ENCODE measurements at regions not wholly inside any gene's neighbourhood (a gene's known extent, or its start where the extent isn't known, plus 50 kb on each side); places are given as distances from the start of the nearest gene placed in this dataset.
"Not testable (repeated sequence)": the region's sequence is repeated elsewhere in the genome, so short reads cannot be mapped to it uniquely, and the experiment has no call there.

DNA sequence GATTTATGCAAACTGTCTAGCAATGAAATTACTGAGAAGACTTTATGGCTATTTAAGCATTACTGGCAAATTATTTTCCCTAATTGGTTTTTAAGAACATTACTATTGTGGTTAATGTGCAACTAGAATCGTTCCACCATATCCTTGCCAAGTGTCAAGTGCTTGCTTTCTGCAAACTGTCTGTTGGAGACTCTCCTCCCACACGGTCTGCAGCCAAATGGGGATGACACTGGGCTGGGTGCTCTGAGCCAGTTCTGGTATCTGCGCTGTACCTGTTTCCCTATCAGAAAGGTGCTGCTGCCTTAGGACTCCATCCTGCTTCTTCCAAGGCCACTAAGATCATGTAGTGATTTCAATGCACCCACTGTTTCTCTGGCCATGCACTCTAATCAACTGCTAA is 110.4 kb downstream of the RAMP3 start:
- no peak for DNase-seq

GRCh38 chr7:45269192-45269591 is 111.6 kb downstream of the RAMP3 start:
- DNase-seq, result no peak

GRCh38 chr7:45278763-45279398 is 121.3 kb downstream of the RAMP3 start:
- no peak for DNase-seq

DNA sequence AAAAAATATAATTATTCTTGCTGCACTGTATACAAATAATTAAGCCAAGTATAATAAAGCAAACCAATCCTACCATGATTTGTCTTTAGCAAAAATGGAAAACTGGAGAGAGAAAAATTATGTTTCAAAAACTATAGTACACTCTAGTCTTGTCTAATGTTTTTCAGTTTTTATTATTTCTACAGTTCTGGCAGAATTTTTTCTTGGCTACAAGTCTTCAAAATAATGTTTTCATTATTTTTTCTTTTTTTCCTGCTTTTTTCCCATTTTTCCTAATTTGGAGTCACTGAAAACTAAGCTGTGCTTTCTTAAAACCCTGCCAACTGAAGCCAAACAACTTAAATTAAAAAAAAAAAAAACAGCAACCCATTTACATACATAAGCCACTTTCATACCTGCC is 132.0 kb downstream of the RAMP3 start:
- not testable (repeated sequence) for DNase-seq

DNA sequence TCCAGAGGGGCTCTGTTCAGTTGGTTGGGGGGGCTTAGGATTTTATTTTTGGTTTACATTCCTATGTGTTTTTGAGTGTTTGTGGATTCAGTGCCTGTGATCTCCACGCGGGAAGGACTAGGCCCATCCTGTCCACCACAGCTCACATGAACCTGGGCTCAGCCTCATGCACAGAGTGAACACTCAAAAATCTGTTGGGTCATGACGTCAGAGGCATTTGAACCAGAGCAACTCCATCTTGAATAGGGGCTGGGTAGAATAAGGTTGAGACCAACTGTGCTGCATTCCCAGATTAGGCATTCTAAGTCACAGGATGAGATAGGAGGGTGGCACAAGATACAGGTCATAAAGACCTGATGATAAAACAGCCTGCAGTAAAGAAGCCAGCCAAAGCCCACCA is 133.3 kb downstream of the RAMP3 start:
- no peak for DNase-seq

DNA sequence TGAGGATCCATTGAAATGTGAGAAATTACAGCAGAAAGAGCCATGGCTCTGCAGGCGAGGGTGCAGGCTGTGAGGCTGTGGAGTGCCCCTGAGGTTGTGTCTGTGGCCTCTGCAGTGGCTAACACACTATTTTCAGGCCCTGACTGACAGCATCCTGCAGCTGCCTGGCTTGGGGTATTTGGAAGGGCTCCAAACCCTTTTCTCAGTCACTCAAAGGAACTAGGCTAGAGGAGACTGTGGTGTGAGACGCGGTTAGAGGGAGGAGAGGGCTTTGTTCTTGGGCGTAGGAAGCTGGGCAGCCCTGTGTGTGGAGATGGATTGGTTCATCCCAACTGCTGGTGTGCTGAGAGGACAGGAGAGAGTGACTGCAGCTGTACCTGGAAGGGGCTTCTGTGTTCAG is 134.9 kb downstream of the RAMP3 start:
- no peak for DNase-seq

DNA sequence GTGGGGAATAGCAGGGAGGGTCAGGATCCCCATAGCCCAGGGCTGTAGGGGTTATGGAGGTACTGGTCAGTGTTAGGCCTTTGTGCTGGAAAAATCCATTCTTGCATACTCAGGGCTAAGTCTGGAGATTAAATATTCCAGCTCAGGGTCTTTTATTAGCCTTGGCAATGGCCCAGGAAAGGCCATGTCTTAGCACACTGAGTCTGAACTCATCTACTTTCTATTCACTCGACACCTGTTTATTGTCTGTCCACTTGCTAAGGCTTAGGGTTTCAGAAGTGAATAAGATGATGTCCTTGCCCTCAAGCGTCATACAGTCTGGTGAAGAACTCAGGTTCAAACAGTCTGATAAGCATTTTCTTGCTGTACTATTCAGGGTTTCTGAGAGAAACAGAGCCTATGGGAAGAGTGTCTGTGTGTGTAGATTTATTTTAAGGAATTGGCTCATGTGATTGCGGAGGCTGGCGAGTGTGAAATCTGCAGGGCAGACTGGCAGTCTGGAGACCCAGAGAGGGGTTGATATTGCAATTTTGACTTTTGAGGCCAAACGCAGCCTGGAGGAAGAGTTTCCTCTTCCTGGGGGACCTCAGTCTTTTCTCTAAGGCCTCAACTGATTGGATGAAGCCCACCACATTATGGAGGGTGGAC is 135.8 kb downstream of the RAMP3 start:
- DNase-seq, result no peak

- no peak for DNase-seq
These were observed 137.0 kb downstream of the RAMP3 start for GRCh38 chr7:45294559-45294958.

DNA sequence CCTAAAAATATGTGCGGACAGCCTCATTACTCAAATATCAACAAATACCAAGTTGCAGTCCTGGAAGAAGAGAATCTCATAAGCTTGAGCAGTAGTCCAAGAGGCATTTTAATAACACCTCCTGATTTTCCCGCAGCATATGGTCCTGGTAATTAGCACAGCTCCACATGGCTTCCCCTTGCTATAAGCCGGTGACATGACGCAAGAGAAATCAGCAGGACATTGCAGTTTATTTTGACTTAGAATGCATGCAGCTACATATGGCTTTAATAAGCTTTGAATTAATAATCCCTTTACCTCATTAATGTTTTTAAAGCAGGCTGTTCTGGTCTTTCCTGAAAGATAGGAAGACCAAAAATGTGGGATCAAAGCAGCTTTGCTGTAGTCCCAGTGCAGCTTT is 137.6 kb downstream of the RAMP3 start:
- no peak for DNase-seq

- DNase-seq, result no peak
These were observed 139.2 kb downstream of the RAMP3 start for GRCh38 chr7:45296748-45297147.

DNA sequence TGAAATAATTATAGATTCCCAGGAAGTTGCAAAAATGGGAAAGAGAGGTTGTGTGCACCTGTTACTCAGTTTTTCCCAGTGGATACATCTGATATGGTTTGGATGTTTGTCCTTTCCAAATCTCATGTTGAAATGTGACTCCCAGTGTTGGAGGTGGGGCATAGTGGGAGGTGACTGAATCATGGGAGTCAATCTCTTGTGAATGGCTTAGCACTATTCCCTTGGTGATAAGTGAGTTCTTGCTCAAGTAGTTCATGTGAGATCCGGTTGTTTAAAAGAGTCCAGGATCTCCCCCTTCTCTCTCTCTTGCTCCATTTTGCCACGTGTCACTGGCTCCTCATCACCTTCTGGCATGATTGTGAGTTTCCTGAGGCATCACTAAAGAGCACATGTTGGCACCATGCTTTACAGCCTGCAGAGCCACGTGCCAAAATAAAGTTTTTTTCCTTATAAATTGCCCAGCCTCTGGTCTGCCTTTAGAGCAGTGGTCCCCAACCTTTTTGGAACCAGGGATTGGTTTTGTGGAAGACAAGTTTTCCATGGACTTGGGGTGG is 149.2 kb downstream of the RAMP3 start:
- no peak for DNase-seq

- DNase-seq, result no peak
These were observed 154.0 kb downstream of the RAMP3 start for GRCh38 chr7:45311597-45311996.

GRCh38 chr7:45315512-45315911 is 157.9 kb downstream of the RAMP3 start:
- DNase-seq, result not testable (repeated sequence)

GRCh38 chr7:45324683-45325237 is 167.2 kb downstream of the RAMP3 start:
- no peak for DNase-seq

DNA sequence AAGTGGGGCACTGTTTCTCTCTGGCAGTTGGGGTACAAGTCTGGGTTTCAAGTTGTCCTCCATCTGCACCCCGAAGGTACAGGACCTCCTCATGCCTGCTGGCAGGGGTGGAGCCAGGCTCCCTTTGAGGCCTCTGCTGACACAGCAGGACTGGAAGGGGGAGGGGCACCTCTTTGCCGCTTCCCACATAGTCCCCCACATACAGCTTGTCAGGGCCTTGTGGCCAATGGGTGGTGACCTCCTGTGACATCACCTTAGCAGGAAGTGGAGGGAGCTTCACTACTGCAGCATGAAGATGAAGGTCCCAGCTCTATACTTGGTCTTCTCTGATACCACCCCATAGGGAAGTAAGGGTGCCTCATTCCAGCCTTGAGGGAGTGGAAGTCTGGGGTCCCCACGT is 167.8 kb downstream of the RAMP3 start:
- DNase-seq, result no peak

DNA sequence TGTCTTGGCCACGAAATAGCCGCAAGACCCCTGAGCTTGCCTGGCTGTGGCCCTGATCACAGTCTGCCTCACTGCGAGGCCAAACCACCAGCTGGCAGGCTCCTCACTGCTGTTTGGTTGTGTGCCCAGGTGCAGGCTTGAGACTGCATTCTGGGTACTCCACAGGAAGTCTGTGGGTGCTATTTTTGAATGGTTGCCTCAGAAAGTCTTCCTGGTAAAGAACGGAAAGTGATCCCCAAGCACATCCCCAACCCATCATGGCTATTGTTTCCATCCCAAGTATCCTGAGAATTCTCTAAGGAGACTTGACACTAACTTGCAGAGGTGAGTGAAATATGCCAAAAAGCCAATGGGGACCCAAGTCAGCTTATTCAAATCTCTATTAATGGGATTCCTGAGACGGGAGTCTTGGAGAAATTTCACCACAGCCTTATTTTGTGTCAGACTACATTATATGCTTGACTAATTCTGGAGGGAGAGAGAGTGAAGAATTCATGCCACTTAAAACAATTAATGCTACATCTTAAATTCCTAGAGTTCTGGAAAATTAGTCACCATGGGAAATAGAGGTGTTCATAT is 170.9 kb downstream of the RAMP3 start:
- no peak for DNase-seq

- DNase-seq, result no peak
These were observed 174.0 kb downstream of the RAMP3 start for GRCh38 chr7:45331563-45331962.

GRCh38 chr7:45335024-45335423 is 177.4 kb downstream of the RAMP3 start:
- DNase-seq, result not testable (repeated sequence)

- DNase-seq, result no peak
These were observed 184.6 kb downstream of the RAMP3 start for GRCh38 chr7:45342236-45342635.

DNA sequence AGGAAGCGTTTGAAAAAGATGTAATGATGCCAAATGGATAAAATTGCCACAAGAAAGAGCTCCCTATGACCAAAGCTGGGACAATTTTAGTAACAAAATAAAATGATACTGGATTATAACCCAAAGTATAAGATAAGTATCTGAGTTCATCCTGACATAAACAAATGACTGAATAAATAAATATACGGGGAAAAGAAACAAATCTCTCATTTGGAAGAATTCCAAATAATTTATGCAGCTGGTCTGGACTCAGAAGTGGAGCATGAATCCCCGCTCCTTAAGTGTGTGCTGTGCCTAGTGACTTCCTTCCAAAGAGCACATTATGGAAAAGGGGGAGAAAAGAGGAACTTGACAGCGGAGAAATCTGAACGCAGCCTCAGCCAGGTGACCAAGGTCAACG is 186.2 kb downstream of the RAMP3 start:
- DNase-seq, result no peak

- no peak for DNase-seq
These were observed 190.2 kb downstream of the RAMP3 start for GRCh38 chr7:45347804-45348203.

DNA sequence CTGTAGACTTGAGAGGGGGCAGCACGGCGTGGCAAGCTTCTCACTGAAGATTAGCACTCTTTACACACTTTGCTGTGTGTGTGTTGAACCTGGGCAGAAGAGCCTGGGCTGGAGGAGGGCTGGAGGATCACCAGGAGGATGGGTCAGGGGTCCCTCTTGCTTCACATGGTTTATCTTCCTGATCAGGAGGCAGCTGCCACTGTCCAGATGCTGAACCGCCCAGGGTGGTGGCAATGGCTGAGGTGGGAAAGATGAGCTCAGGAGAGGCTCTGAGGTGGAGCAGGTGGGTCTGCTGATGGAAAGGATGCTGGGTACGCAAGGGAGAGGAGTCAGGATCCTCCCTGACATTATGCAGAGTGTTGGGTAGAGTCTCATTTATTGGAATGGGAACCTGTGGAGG is 191.5 kb downstream of the RAMP3 start:
- no peak for DNase-seq

DNA sequence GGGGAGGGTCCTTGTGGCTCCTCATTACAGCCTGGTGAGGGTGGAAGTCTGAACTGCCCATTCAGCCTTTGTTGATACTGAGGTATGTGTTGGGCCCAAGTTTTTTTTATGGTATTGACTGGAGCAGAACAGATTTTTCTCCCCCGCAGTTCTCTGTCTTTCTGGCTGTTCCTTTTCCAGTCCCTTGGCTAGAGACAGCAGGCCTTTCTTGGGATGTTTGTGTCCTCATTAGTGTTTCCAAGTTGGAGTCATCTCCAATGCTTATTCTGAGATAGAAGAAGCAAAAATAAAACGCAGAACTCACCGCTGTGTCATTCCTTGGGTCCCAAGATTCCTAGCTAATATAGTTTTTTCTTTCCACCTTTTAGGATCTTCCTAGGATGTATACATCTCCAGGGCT is 193.3 kb downstream of the RAMP3 start:
- DNase-seq, result no peak

- no peak for DNase-seq
These were observed 200.7 kb downstream of the RAMP3 start for GRCh38 chr7:45358287-45358686.

All from midbrain (tissue), 1 donor.